Ecto neural progenitor cell (in vitro differentiated cells): ENCODE measurements at regions not wholly inside any gene's neighbourhood (a gene's known extent, or its start where the extent isn't known, plus 50 kb on each side); places are given as distances from the start of the nearest gene placed in this dataset.

Experiments used
- DNase-seq: peaks from one replicate; pipeline ENCODE4 v3.0.0-alpha.2; 2018; ENCODE audit warnings: low spot score

- DNase-seq, result no peak
Observed at GRCh38 chr1:237999426-238000052, 108.8 kb upstream of the ZP4 start.

GRCh38 chr1:237998581-237998980, 107.9 kb upstream of the ZP4 start:
- no peak for DNase-seq

DNA sequence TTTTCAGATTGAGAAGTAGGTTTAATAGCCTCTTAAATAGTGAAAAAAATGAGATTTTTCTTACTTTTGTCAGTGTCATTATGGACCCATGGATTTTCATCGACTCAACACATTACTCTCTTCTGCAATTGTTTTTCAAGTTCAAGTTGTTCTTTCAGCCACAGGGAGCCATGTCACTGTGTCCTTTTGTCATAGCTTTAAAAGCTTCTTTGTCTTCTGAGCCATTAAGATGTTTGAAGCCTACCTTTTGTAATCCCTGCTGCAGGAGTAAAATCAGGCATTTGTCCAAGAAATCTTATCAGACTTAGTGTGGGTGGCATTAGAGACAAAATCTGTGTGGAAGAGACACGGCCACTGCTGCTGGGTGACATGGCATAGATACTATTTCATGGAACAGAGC, 92.8 kb upstream of the ZP4 start:
- no peak for DNase-seq

- no peak for DNase-seq
Observed at GRCh38 chr1:237981223-237981622, 90.5 kb upstream of the ZP4 start.

DNA sequence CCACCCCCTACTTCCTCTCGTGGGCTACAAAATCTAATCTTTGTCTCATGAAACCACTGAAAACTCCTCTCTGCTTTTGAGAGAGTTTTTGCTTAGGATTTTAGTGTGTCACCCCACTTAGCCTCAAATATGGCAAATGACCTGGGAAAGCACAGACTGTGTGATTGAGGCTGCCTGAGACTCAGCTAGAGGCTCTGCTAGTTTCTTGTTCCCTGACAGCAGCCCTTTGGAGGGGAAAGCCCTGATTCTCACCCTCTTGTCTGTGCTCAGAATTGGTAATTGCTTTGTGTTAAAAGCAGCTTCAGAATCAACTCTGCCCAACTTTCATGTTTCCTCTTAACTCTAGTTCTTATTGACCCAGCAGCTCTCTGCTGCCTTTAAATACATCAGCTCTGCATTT, 85.6 kb upstream of the ZP4 start:
- DNase-seq, result no peak

GRCh38 chr1:237975903-237976302, 85.2 kb upstream of the ZP4 start:
- DNase-seq, result no peak

- DNase-seq, result no peak
Observed at GRCh38 chr1:237975376-237975775, 84.7 kb upstream of the ZP4 start.

- no peak for DNase-seq
Observed at GRCh38 chr1:237972186-237972585, 81.5 kb upstream of the ZP4 start.

DNA sequence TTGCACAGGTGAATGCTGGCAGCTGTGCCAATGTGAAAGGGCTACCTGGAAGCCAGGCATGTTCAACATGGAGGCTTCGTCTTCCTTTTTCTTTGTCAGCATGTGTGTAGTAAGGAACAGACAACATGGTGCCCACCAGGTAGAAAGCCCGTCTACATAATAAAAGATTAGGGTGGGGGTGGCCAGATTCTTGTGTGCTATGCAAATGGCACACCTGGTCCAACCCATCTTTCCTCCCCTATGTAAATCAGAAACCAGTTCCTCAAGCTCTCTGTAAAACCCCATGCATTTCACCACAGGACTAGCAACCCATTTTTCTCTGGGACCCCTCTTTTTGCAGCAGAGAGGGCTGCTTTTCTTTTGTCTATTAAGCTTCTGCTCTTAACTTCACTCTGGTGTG, 72.3 kb upstream of the ZP4 start:
- DNase-seq, result no peak

DNA sequence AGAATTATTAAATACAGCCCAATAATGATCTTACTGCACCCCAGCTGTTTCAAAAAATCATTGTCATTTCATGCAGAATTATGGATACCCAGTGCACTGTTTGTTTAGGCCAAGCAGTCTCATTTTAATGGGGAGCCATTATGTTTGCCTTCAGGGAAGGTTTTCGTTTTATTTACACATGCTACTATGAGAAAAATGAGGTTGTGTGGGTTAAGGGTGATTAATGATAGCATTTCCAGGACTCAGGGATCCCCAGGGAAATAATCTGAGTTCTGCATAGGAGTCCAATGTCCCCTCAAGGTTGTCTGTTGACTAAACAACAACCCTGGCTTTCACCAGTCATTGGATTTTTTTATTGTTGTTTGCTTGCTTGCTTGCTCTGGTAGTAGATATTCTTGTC, 71.0 kb upstream of the ZP4 start:
- no peak for DNase-seq

DNA sequence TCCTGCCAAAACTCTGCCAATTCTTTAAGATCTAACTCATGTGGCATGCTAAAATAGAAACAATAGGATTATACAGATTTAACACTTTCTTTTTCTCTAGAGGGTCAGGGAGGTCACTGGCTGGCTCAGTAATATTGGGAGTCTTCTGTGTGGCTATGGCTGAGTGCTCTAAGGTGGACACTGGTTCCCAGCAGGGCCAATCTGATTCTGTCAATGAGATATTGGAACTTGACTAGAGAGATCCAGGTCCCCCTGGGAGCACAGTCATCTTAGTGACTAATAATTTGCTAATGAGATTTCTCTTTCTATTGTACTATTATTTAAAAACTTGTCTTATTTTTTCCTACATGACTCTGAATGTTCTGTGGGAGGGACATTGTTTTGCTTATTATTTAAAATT, 69.1 kb upstream of the ZP4 start:
- DNase-seq, result no peak

GRCh38 chr1:237953238-237953637, 62.5 kb upstream of the ZP4 start:
- DNase-seq, result no peak
